RWPE2 (cell line): ENCODE measurements at regions not wholly inside any gene's neighbourhood (a gene's known extent, or its start where the extent isn't known, plus 50 kb on each side); places are given as distances from the start of the nearest gene placed in this dataset.

Experiments used
- ATAC-seq: fragments of 200-7000 bp; cut with Tn5 transposase; 3 replicates; pipeline ENCODE4 v1.9.1; 2021; ENCODE audit warnings: low read depth
- DNase-seq: peaks from one replicate; pipeline ENCODE4 v3.0.0-alpha.2; 2020; ENCODE audit warnings: low spot score
- H3K27ac ChIP-seq: fragments of 450-650 bp; 2 replicates; pipeline ENCODE4 v1.5.1; 2017; ENCODE audit warnings: mild to moderate bottlenecking; ENCODE audit not compliant: poor library complexity, severe bottlenecking
- H3K27me3 ChIP-seq: fragments of 250-450 bp; sonication (Bioruptor Pico); 2 replicates; pipeline ENCODE4 v1.5.1; 2021; ENCODE audit warnings: mild to moderate bottlenecking, moderate library complexity; ENCODE audit not compliant: insufficient read depth, poor library complexity, severe bottlenecking
- H3K36me3 ChIP-seq: fragments of 250-450 bp; sonication (Bioruptor Pico); 2 replicates; pipeline ENCODE4 v1.5.1; 2020; ENCODE audit warnings: low read depth, mild to moderate bottlenecking, moderate library complexity
- H3K4me1 ChIP-seq: fragments of 250-450 bp; sonication (Bioruptor Pico); 2 replicates; pipeline ENCODE4 v1.5.1; 2021; ENCODE audit warnings: mild to moderate bottlenecking, moderate library complexity; ENCODE audit not compliant: insufficient read depth, poor library complexity, severe bottlenecking
- H3K4me3 ChIP-seq: fragments of 250-450 bp; sonication (Bioruptor Pico); 2 replicates; pipeline ENCODE4 v1.5.1; 2021; ENCODE audit warnings: mild to moderate bottlenecking, moderate library complexity; ENCODE audit not compliant: severe bottlenecking
- H3K9me3 ChIP-seq: fragments of 250-450 bp; sonication (Bioruptor Pico); 2 replicates; pipeline ENCODE4 v1.5.1; 2021; ENCODE audit warnings: mild to moderate bottlenecking, moderate library complexity; ENCODE audit not compliant: severe bottlenecking
- CTCF ChIP-seq: fragments of 450-650 bp; IDR thresholded peaks from one replicate; pipeline ENCODE4 v1.5.1; 2017; ENCODE audit warnings: mild to moderate bottlenecking, moderate library complexity; ENCODE audit not compliant: poor library complexity, severe bottlenecking

GRCh38 chr6:113574147-113574546 lies 283.0 kb upstream of the MARCKS start:
- no peak for ATAC-seq
- H3K27ac ChIP-seq, result no peak overlapping the region
- no peak for TF ChIP-seq CTCF
- no peaks in the 10 kb centered on the region for H3K36me3 ChIP-seq
- no peak overlapping the region for H3K4me3 ChIP-seq
- DNase-seq, result no peak
- H3K9me3 ChIP-seq, result no peaks in the 10 kb centered on the region
- no peaks in the 10 kb centered on the region for H3K27me3 ChIP-seq
- no peaks in the 10 kb centered on the region for H3K4me1 ChIP-seq

GRCh38 chr6:113576310-113576709 lies 280.8 kb upstream of the MARCKS start:
- Histone ChIP-seq H3K27me3 (no peaks in the 10 kb centered on the region), H3K36me3 (no peaks in the 10 kb centered on the region), H3K4me1 (no peaks in the 10 kb centered on the region), H3K4me3 (no peak overlapping the region), H3K27ac (no peak overlapping the region), H3K9me3 (no peaks in the 10 kb centered on the region)
- TF ChIP-seq CTCF, result no peak
- ATAC-seq (no peak), DNase-seq (no peak)

GRCh38 chr6:113578691-113579090 lies 278.5 kb upstream of the MARCKS start:
- TF ChIP-seq CTCF, result no peak
- Histone ChIP-seq H3K36me3 (no peaks in the 10 kb centered on the region), H3K27me3 (no peaks in the 10 kb centered on the region), H3K4me3 (no peak overlapping the region), H3K4me1 (no peaks in the 10 kb centered on the region), H3K27ac (no peak overlapping the region), H3K9me3 (no peaks in the 10 kb centered on the region)
- ATAC-seq (no peak), DNase-seq (no peak)

GRCh38 chr6:113584767-113585166 lies 272.4 kb upstream of the MARCKS start:
- no peak for TF ChIP-seq CTCF
- Histone ChIP-seq H3K27me3 (no peaks in the 10 kb centered on the region), H3K4me1 (no peaks in the 10 kb centered on the region), H3K27ac (no peak overlapping the region), H3K4me3 (no peak overlapping the region), H3K9me3 (no peaks in the 10 kb centered on the region), H3K36me3 (no peaks in the 10 kb centered on the region)
- ATAC-seq (no peak), DNase-seq (no peak)

- Histone ChIP-seq H3K4me1 (no peaks in the 10 kb centered on the region), H3K27ac (no peak overlapping the region), H3K4me3 (no peak overlapping the region), H3K27me3 (no peaks in the 10 kb centered on the region), H3K36me3 (no peaks in the 10 kb centered on the region), H3K9me3 (no peaks in the 10 kb centered on the region)
- no peak for ATAC-seq
- DNase-seq, result no peak
- no peak for TF ChIP-seq CTCF
Measured at GRCh38 chr6:113585246-113585645, 271.9 kb upstream of the MARCKS start.
